ENCODE measurements at regions not wholly inside any gene's neighbourhood (a gene's known extent, or its start where the extent isn't known, plus 50 kb on each side); places are given as distances from the start of the nearest gene placed in this dataset.
A peak's percentile ranks its signal among the peaks of the same experiment; 100 is the strongest.

GRCh38 chr20:22801528-22801927 lies 217.2 kb upstream of the FOXA2 start:
- no peak overlapping the region for H3K27ac Mint-ChIP-seq

GRCh38 chr20:22802296-22802695 lies 217.9 kb upstream of the FOXA2 start:
- no peak for TF ChIP-seq CTCF (IDR thresholded peaks at IDR 0.05; ENCODE audit: unreplicated experiment)
- H3K36me3 Mint-ChIP-seq (ENCODE audit: insufficient read depth), result no peaks in the 10 kb centered on the region
- no peaks in the 10 kb centered on the region for H3K4me1 Mint-ChIP-seq (ENCODE audit: low read depth)
- no peak overlapping the region for H3K27ac Mint-ChIP-seq
- no peak overlapping the region for H3K4me3 Mint-ChIP-seq (ENCODE audit: low read depth)
- peaks cover under 1% of the 10 kb centered on the region for H3K9me3 Mint-ChIP-seq (ENCODE audit: low read depth)
- no peak for DNase-seq (ENCODE audit: low spot score, unreplicated experiment)
- H3K27me3 Mint-ChIP-seq, result peaks cover 18% of the 10 kb centered on the region

More at GRCh38 chr20:22801528-22801927, 217.2 kb upstream of the FOXA2 start:
- no peaks in the 10 kb centered on the region for H3K36me3 Mint-ChIP-seq (ENCODE audit: insufficient read depth)
- H3K4me3 Mint-ChIP-seq (ENCODE audit: low read depth), result no peak overlapping the region
- DNase-seq (ENCODE audit: low spot score, unreplicated experiment), result no peak
- no peak for TF ChIP-seq CTCF (IDR thresholded peaks at IDR 0.05; ENCODE audit: unreplicated experiment)
- no peaks in the 10 kb centered on the region for H3K9me3 Mint-ChIP-seq (ENCODE audit: low read depth)
- H3K27me3 Mint-ChIP-seq, result peaks cover 20% of the 10 kb centered on the region
- H3K4me1 Mint-ChIP-seq (ENCODE audit: low read depth), result no peaks in the 10 kb centered on the region

GRCh38 chr20:22805219-22805618 lies 220.8 kb upstream of the FOXA2 start:
- H3K9me3 Mint-ChIP-seq (ENCODE audit: low read depth), result peaks cover 3% of the 10 kb centered on the region
- H3K4me3 Mint-ChIP-seq (ENCODE audit: low read depth), result no peak overlapping the region
- no peaks in the 10 kb centered on the region for H3K4me1 Mint-ChIP-seq (ENCODE audit: low read depth)
- no peaks in the 10 kb centered on the region for H3K36me3 Mint-ChIP-seq (ENCODE audit: insufficient read depth)
- no peak for TF ChIP-seq CTCF (IDR thresholded peaks at IDR 0.05; ENCODE audit: unreplicated experiment)
- no peak overlapping the region for H3K27ac Mint-ChIP-seq
- DNase-seq (ENCODE audit: low spot score, unreplicated experiment), result peak; percentile 22
- H3K27me3 Mint-ChIP-seq, result peaks cover 15% of the 10 kb centered on the region

- H3K27me3 Mint-ChIP-seq, result peaks cover 12% of the 10 kb centered on the region
Measured at GRCh38 chr20:22805996-22806395, 221.6 kb upstream of the FOXA2 start.

GRCh38 chr20:22807045-22807444 lies 222.7 kb upstream of the FOXA2 start:
- Mint-ChIP-seq H3K27me3 (peaks cover 7% of the 10 kb centered on the region), H3K4me1 (ENCODE audit: low read depth) (peaks cover 5% of the 10 kb centered on the region), H3K36me3 (ENCODE audit: insufficient read depth) (no peaks in the 10 kb centered on the region), H3K27ac (no peak overlapping the region), H3K4me3 (ENCODE audit: low read depth) (no peak overlapping the region), H3K9me3 (ENCODE audit: low read depth) (peaks cover 3% of the 10 kb centered on the region)
- DNase-seq (ENCODE audit: low spot score, unreplicated experiment), result no peak
- no peak for TF ChIP-seq CTCF (IDR thresholded peaks at IDR 0.05; ENCODE audit: unreplicated experiment)

More at GRCh38 chr20:22805996-22806395, 221.6 kb upstream of the FOXA2 start:
- Mint-ChIP-seq H3K27ac (no peak overlapping the region), H3K4me1 (ENCODE audit: low read depth) (peaks cover under 1% of the 10 kb centered on the region), H3K36me3 (ENCODE audit: insufficient read depth) (no peaks in the 10 kb centered on the region), H3K9me3 (ENCODE audit: low read depth) (peaks cover 3% of the 10 kb centered on the region), H3K4me3 (ENCODE audit: low read depth) (no peak overlapping the region)
- DNase-seq (ENCODE audit: low spot score, unreplicated experiment), result no peak
- no peak for TF ChIP-seq CTCF (IDR thresholded peaks at IDR 0.05; ENCODE audit: unreplicated experiment)
